Liver (tissue), 8 donors: ENCODE measurements at regions not wholly inside any gene's neighbourhood (a gene's known extent, or its start where the extent isn't known, plus 50 kb on each side); places are given as distances from the start of the nearest gene placed in this dataset.

Experiments used
- DNase-seq: peaks from one replicate; pipeline ENCODE4 v3.0.0-alpha.2; 2017; ENCODE audit warnings: low spot score
- H3K27ac ChIP-seq, 2 donors: one replicate each; pipeline ENCODE4 v1.7.0; 2013; ENCODE audit warnings: inconsistent platforms in 2 of 2, low read length in 2 of 2, control low read depth in 1 of 2, low read depth in 1 of 2, mild to moderate bottlenecking in 1 of 2
- H3K27me3 ChIP-seq, 4 donors: one replicate each; pipeline versions ENCODE4 v1.6.1 to v1.7.0; 2013; ENCODE audit warnings: low read length in 3 of 4, inconsistent platforms in 1 of 4, mild to moderate bottlenecking in 1 of 4, moderate library complexity in 1 of 4; ENCODE audit not compliant: control insufficient read depth in 4 of 4, insufficient read depth in 4 of 4
- H3K36me3 ChIP-seq, 4 donors: one replicate each; pipeline versions ENCODE4 v1.6.1 to v1.7.0; 2013; ENCODE audit warnings: low read length in 3 of 4, mild to moderate bottlenecking in 3 of 4, low read depth in 1 of 4, moderate library complexity in 1 of 4; ENCODE audit not compliant: control insufficient read depth in 4 of 4, insufficient read depth in 3 of 4
- H3K4me1 ChIP-seq, 4 donors: one replicate each; pipeline versions ENCODE4 v1.6.1 to v1.7.0; 2013; ENCODE audit warnings: low read length in 3 of 4, mild to moderate bottlenecking in 3 of 4, moderate library complexity in 1 of 4; ENCODE audit not compliant: control insufficient read depth in 4 of 4, insufficient read depth in 4 of 4
- H3K4me3 ChIP-seq, 3 donors: one replicate each; pipeline versions ENCODE4 v1.6.1 to v1.7.0; 2013; ENCODE audit warnings: low read length in 3 of 3, control low read depth in 1 of 3, low read depth in 1 of 3, mild to moderate bottlenecking in 1 of 3
- H3K9ac ChIP-seq, 2 donors: one replicate each; pipeline ENCODE4 v1.7.0; 2013; ENCODE audit warnings: low read length in 2 of 2, mild to moderate bottlenecking in 2 of 2, moderate library complexity in 2 of 2, control low read depth in 1 of 2, low read depth in 1 of 2
- H3K9me3 ChIP-seq, 4 donors: one replicate each; pipeline versions ENCODE4 v1.6.1 to v1.7.0; 2013; ENCODE audit warnings: low read length in 3 of 4; ENCODE audit not compliant: control insufficient read depth in 4 of 4
- EGR1 ChIP-seq, 2 donors: IDR thresholded peaks; 2 replicates each; pipeline ENCODE4 v1.6.1; 2016 to 2018; ENCODE audit warnings: antibody characterized with exemption in 2 of 2, low read depth in 2 of 2
- FOXA1 ChIP-seq: IDR thresholded peaks from 2 replicates; pipeline ENCODE4 v1.6.1; 2016; ENCODE audit warnings: antibody characterized with exemption
- FOXA2 ChIP-seq: IDR thresholded peaks from 2 replicates; pipeline ENCODE4 v1.6.1; 2016; ENCODE audit warnings: antibody characterized with exemption
- HNF4A ChIP-seq, 2 donors: conservative IDR thresholded peaks; 2 replicates each; pipeline ENCODE4 v1.6.1; 2016; ENCODE audit warnings: antibody characterized with exemption in 2 of 2, mild to moderate bottlenecking in 2 of 2
- HNF4G ChIP-seq: IDR thresholded peaks from 2 replicates; pipeline ENCODE4 v1.6.1; 2016; ENCODE audit warnings: antibody characterized with exemption
- JUND ChIP-seq, 2 donors: IDR thresholded peaks; 2 replicates each; pipeline ENCODE4 v1.6.1; 2016; ENCODE audit warnings: antibody characterized with exemption in 2 of 2
- NR2F2 ChIP-seq: IDR thresholded peaks from 2 replicates; pipeline ENCODE4 v1.6.1; 2016; ENCODE audit warnings: antibody characterized with exemption
- RAD21 ChIP-seq, 2 donors: IDR thresholded peaks; 2 replicates each; pipeline ENCODE4 v1.6.1; 2016; ENCODE audit warnings: antibody characterized with exemption in 2 of 2, mild to moderate bottlenecking in 2 of 2
- SP1 ChIP-seq: IDR thresholded peaks from 2 replicates; pipeline ENCODE4 v1.6.1; 2018; ENCODE audit warnings: antibody characterized with exemption, mild to moderate bottlenecking
- YY1 ChIP-seq: IDR thresholded peaks from 2 replicates; pipeline ENCODE4 v1.6.1; 2016; ENCODE audit warnings: antibody characterized with exemption, mild to moderate bottlenecking
- WGBS: extraction: QIAGEN DNeasy Blood & Tissue Kit; methylation state at CpG from one replicate; pipeline ENCODE4 v1.1.7; 2013; 5-methylcytosine and 5-hydroxymethylcytosine counted together
- TF ChIP-seq, protein P1 (sequence below): fragments of 150-350 bp; IDR thresholded peaks from 2 replicates; pipeline ENCODE4 v1.5.1; 2017; ENCODE audit warnings: improper control_type of control experiment, low read depth, low read length; ENCODE audit not compliant: missing input control
- TF ChIP-seq, protein P2 (sequence below): IDR thresholded peaks from 2 replicates; pipeline ENCODE4 v1.6.1; 2016; ENCODE audit warnings: antibody characterized with exemption, mild to moderate bottlenecking
- TF ChIP-seq, protein P3 (sequence below): IDR thresholded peaks from 2 replicates; pipeline ENCODE4 v1.6.1; 2016; ENCODE audit warnings: antibody characterized with exemption
- TF ChIP-seq, protein P4 (sequence below): IDR thresholded peaks from 2 replicates; pipeline ENCODE4 v1.6.1; 2016; ENCODE audit warnings: antibody characterized with exemption
- TF ChIP-seq, protein P5 (sequence below): IDR thresholded peaks from 2 replicates; pipeline ENCODE4 v1.6.1; 2016; ENCODE audit warnings: antibody characterized with exemption
- donor health status: healthy.
- donor health status: healthy.
- donor health status: healthy.
- donor health status: healthy.
- donor health status: healthy.

DNA sequence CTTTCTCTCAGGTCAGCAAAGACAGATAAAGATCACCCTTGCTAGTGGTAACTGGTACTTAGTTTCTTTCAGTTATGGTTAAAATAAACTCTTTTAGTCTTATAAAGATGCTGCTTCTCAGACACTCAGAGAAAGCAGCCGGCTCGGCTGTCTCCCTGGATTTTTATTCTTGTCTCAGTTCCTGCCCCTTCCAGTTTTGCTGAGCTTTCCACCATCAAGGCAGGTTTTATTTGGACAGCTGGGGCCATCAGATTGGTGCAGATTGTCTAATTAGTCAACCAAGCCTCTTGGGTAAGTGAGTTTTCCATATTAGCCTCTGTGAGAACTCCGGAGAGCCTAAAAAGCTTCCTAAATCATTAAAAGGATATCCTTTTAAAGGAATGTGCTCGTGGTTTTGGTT lies 130.8 kb upstream of the BMP4 start:
- TF ChIP-seq, protein P1, sequence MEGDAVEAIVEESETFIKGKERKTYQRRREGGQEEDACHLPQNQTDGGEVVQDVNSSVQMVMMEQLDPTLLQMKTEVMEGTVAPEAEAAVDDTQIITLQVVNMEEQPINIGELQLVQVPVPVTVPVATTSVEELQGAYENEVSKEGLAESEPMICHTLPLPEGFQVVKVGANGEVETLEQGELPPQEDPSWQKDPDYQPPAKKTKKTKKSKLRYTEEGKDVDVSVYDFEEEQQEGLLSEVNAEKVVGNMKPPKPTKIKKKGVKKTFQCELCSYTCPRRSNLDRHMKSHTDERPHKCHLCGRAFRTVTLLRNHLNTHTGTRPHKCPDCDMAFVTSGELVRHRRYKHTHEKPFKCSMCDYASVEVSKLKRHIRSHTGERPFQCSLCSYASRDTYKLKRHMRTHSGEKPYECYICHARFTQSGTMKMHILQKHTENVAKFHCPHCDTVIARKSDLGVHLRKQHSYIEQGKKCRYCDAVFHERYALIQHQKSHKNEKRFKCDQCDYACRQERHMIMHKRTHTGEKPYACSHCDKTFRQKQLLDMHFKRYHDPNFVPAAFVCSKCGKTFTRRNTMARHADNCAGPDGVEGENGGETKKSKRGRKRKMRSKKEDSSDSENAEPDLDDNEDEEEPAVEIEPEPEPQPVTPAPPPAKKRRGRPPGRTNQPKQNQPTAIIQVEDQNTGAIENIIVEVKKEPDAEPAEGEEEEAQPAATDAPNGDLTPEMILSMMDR = no peak
- TF ChIP-seq, protein P2, sequence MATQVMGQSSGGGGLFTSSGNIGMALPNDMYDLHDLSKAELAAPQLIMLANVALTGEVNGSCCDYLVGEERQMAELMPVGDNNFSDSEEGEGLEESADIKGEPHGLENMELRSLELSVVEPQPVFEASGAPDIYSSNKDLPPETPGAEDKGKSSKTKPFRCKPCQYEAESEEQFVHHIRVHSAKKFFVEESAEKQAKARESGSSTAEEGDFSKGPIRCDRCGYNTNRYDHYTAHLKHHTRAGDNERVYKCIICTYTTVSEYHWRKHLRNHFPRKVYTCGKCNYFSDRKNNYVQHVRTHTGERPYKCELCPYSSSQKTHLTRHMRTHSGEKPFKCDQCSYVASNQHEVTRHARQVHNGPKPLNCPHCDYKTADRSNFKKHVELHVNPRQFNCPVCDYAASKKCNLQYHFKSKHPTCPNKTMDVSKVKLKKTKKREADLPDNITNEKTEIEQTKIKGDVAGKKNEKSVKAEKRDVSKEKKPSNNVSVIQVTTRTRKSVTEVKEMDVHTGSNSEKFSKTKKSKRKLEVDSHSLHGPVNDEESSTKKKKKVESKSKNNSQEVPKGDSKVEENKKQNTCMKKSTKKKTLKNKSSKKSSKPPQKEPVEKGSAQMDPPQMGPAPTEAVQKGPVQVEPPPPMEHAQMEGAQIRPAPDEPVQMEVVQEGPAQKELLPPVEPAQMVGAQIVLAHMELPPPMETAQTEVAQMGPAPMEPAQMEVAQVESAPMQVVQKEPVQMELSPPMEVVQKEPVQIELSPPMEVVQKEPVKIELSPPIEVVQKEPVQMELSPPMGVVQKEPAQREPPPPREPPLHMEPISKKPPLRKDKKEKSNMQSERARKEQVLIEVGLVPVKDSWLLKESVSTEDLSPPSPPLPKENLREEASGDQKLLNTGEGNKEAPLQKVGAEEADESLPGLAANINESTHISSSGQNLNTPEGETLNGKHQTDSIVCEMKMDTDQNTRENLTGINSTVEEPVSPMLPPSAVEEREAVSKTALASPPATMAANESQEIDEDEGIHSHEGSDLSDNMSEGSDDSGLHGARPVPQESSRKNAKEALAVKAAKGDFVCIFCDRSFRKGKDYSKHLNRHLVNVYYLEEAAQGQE = no peak
- TF ChIP-seq HNF4A (conservative IDR thresholded peaks at IDR 0.05) = no peak
- TF ChIP-seq, protein P3, sequence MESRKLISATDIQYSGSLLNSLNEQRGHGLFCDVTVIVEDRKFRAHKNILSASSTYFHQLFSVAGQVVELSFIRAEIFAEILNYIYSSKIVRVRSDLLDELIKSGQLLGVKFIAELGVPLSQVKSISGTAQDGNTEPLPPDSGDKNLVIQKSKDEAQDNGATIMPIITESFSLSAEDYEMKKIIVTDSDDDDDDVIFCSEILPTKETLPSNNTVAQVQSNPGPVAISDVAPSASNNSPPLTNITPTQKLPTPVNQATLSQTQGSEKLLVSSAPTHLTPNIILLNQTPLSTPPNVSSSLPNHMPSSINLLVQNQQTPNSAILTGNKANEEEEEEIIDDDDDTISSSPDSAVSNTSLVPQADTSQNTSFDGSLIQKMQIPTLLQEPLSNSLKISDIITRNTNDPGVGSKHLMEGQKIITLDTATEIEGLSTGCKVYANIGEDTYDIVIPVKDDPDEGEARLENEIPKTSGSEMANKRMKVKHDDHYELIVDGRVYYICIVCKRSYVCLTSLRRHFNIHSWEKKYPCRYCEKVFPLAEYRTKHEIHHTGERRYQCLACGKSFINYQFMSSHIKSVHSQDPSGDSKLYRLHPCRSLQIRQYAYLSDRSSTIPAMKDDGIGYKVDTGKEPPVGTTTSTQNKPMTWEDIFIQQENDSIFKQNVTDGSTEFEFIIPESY = no peak
- no peak for TF ChIP-seq HNF4G
- no peak for TF ChIP-seq NR2F2
- no peak for TF ChIP-seq EGR1 (IDR thresholded peaks at IDR 0.05; ENCODE audit: low read depth in 2 of 2)
- TF ChIP-seq YY1 = no peak
- no peak for TF ChIP-seq SP1
- TF ChIP-seq, protein P4, sequence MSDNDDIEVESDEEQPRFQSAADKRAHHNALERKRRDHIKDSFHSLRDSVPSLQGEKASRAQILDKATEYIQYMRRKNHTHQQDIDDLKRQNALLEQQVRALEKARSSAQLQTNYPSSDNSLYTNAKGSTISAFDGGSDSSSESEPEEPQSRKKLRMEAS = no peak
- no peak for TF ChIP-seq FOXA2
- no peak for TF ChIP-seq RAD21 (IDR thresholded peaks at IDR 0.05)

DNA sequence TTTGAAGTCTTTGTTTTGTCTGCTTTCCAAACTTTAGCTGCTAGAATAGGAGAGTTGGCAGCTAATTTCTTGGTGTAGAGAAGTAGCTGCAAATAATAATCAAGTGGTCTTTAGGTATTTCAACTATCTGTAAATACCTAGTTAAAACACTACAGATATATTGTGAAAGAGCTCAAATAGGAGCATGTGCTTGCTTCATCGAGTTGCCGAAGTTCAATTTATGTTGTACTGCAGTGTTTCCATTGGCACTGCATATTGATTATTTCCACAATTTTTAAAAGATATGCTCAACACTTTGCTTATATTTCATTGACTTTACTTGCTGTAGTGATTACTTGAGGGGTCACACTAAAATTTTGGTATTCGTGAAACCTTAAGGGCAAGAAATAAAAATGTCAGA lies 131.6 kb upstream of the BMP4 start:
- TF ChIP-seq HNF4A (conservative IDR thresholded peaks at IDR 0.05) (peak; percentile 10 to 41), RAD21 (IDR thresholded peaks at IDR 0.05) (no peak), SP1 (no peak), FOXA1 (no peak), JUND (IDR thresholded peaks at IDR 0.05) (no peak)
- TF ChIP-seq, protein P3 = no peak
- TF ChIP-seq, protein P5, sequence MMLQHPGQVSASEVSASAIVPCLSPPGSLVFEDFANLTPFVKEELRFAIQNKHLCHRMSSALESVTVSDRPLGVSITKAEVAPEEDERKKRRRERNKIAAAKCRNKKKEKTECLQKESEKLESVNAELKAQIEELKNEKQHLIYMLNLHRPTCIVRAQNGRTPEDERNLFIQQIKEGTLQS = no peak
- TF ChIP-seq, protein P2 = no peak

More for the DNA sequence above, 130.8 kb upstream of the BMP4 start:
- Histone ChIP-seq H3K9ac (no peak overlapping the region), H3K9me3 (no peaks in the 10 kb centered on the region), H3K27ac (no peak overlapping the region), H3K27me3 (no peaks in the 10 kb centered on the region), H3K4me3 (no peak overlapping the region), H3K4me1 (peaks cover 0 to 2% (median 0%) of the 10 kb centered on the region in 4 donors), H3K36me3 (no peaks in the 10 kb centered on the region)
- no peak for DNase-seq
- 56% methylated on average over 4 of the region's 4 CpGs for WGBS

More for the DNA sequence above, 131.6 kb upstream of the BMP4 start:
- 44% methylated on average over 3 of the region's 3 CpGs for WGBS
- H3K4me1 ChIP-seq = peaks cover 0 to 2% (median 0%) of the 10 kb centered on the region in 4 donors
- H3K27me3 ChIP-seq = no peaks in the 10 kb centered on the region
- H3K4me3 ChIP-seq = no peak overlapping the region
- DNase-seq = no peak
- peaks cover 0 to 2% (median 0%) of the 10 kb centered on the region in 4 donors for H3K9me3 ChIP-seq
- H3K36me3 ChIP-seq = no peaks in the 10 kb centered on the region
- no peak overlapping the region for H3K9ac ChIP-seq
- no peak overlapping the region for H3K27ac ChIP-seq
